Neural progenitor cell (in vitro differentiated cells): ENCODE measurements at regions not wholly inside any gene's neighbourhood (a gene's known extent, or its start where the extent isn't known, plus 50 kb on each side); places are given as distances from the start of the nearest gene placed in this dataset.

Source experiments
- DNase-seq: peaks from one replicate; pipeline ENCODE4 v3.0.0-alpha.2; 2016; ENCODE audit warnings: low spot score
- H2AFZ ChIP-seq: fragments of 200-600 bp; sonication (generic); replicated peaks from 2 replicates; pipeline ENCODE4 v1.6.1; 2016; ENCODE audit warnings: antibody characterized with exemption
- H3F3A ChIP-seq: fragments of 200-600 bp; sonication (generic); 2 replicates; pipeline ENCODE4 v1.6.1; 2016; ENCODE audit warnings: antibody characterized with exemption, low read depth
- H3K27ac ChIP-seq: fragments of 200-600 bp; sonication (generic); 2 replicates; pipeline ENCODE4 v1.5.1; 2016; ENCODE audit warnings: mild to moderate bottlenecking
- H3K27me3 ChIP-seq: fragments of 200-600 bp; sonication (generic); 2 replicates; pipeline ENCODE4 v1.6.1; 2016; ENCODE audit warnings: mild to moderate bottlenecking, moderate library complexity
- H3K36me3 ChIP-seq: fragments of 200-600 bp; sonication (generic); 2 replicates; pipeline ENCODE4 v1.5.1; 2016
- H3K4me1 ChIP-seq: fragments of 200-600 bp; sonication (generic); 2 replicates; pipeline ENCODE4 v1.6.1; 2016; ENCODE audit warnings: mixed run types
- H3K4me2 ChIP-seq: fragments of 200-600 bp; sonication (generic); 2 replicates; pipeline ENCODE4 v1.6.1; 2016
- H3K4me3 ChIP-seq: fragments of 200-600 bp; sonication (generic); 2 replicates; pipeline ENCODE4 v1.5.1; 2016
- H3K79me2 ChIP-seq: fragments of 200-600 bp; sonication (generic); 2 replicates; pipeline ENCODE4 v1.6.1; 2016; ENCODE audit warnings: low read depth
- H3K9ac ChIP-seq: fragments of 200-600 bp; sonication (generic); 2 replicates; pipeline ENCODE4 v1.6.1; 2016
- H3K9me3 ChIP-seq: fragments of 200-600 bp; sonication (generic); 2 replicates; pipeline ENCODE4 v1.5.1; 2016; ENCODE audit warnings: low read depth
- H4K20me1 ChIP-seq: fragments of 200-600 bp; sonication (generic); 2 replicates; pipeline ENCODE4 v1.6.1; 2016; ENCODE audit warnings: low read depth
- H3K27ac Mint-ChIP-seq: 3 replicates; pipeline ENCODE4 v1.8.0; 2021; ENCODE audit warnings: mixed read lengths
- H3K27me3 Mint-ChIP-seq: 2 replicates; pipeline ENCODE4 v1.8.0; 2022; ENCODE audit warnings: low read depth, mild to moderate bottlenecking, inconsistent platforms, moderate library complexity, mixed read lengths; ENCODE audit not compliant: insufficient read depth
- H3K36me3 Mint-ChIP-seq: 3 replicates; pipeline ENCODE4 v1.8.0; 2021; ENCODE audit warnings: mixed read lengths
- H3K4me1 Mint-ChIP-seq: 3 replicates; pipeline ENCODE4 v1.8.0; 2021; ENCODE audit warnings: mixed read lengths
- H3K4me3 Mint-ChIP-seq: 3 replicates; pipeline ENCODE4 v1.8.0; 2021; ENCODE audit warnings: mild to moderate bottlenecking, moderate library complexity, mixed read lengths
- H3K9me3 Mint-ChIP-seq: 3 replicates; pipeline ENCODE4 v1.8.0; 2020; ENCODE audit warnings: mixed read lengths
- EZH2 ChIP-seq: fragments of 200-600 bp; sonication (generic); IDR thresholded peaks from 2 replicates; pipeline ENCODE4 v1.6.1; 2017; ENCODE audit warnings: antibody characterized with exemption, mild to moderate bottlenecking, moderate library complexity
- EZH2phosphoT487 ChIP-seq: fragments of 200-600 bp; sonication (generic); IDR thresholded peaks from 2 replicates; pipeline ENCODE4 v1.6.1; 2017; ENCODE audit warnings: antibody characterized with exemption
- TF ChIP-seq, protein P1 (sequence below): fragments of 200-600 bp; sonication (generic); IDR thresholded peaks from 2 replicates; pipeline ENCODE4 v1.5.1; 2017; ENCODE audit warnings: antibody characterized with exemption, mild to moderate bottlenecking

DNA sequence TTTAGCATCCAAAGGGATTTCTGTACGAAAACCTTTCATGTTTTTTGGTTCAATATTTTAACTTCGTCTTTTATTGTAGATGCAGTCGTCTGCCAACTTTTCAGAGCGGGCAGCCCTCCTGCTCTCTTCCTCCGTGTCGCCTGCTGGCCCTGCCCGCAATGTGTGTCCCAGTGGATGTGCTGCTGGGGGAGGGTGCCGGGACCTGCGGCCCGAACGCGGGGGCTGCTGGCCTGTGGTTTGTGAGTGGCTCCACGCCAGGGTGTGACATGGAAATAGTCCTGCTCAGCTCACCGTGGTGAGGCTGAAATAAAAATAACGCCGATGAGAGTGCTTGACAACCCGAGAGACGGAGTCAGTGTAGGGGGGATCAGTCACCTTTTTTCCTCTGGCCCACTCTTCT lies 59.7 kb upstream of the GRPEL1 start:
- no peak overlapping the region for H3K4me3 Mint-ChIP-seq
- no peaks in the 10 kb centered on the region for H3K9me3 ChIP-seq
- H3F3A ChIP-seq: peaks cover 3% of the 10 kb centered on the region
- no peaks in the 10 kb centered on the region for H3K36me3 ChIP-seq
- H3K36me3 Mint-ChIP-seq: no peaks in the 10 kb centered on the region
- TF ChIP-seq, protein P1, sequence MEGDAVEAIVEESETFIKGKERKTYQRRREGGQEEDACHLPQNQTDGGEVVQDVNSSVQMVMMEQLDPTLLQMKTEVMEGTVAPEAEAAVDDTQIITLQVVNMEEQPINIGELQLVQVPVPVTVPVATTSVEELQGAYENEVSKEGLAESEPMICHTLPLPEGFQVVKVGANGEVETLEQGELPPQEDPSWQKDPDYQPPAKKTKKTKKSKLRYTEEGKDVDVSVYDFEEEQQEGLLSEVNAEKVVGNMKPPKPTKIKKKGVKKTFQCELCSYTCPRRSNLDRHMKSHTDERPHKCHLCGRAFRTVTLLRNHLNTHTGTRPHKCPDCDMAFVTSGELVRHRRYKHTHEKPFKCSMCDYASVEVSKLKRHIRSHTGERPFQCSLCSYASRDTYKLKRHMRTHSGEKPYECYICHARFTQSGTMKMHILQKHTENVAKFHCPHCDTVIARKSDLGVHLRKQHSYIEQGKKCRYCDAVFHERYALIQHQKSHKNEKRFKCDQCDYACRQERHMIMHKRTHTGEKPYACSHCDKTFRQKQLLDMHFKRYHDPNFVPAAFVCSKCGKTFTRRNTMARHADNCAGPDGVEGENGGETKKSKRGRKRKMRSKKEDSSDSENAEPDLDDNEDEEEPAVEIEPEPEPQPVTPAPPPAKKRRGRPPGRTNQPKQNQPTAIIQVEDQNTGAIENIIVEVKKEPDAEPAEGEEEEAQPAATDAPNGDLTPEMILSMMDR: no peak
- TF ChIP-seq EZH2: no peak
- H4K20me1 ChIP-seq: no peaks in the 10 kb centered on the region
- H3K27ac ChIP-seq: no peak overlapping the region
- no peak overlapping the region for H3K4me2 ChIP-seq
- no peak overlapping the region for H3K4me3 ChIP-seq
- H2AFZ ChIP-seq: no peak overlapping the region
- H3K4me1 Mint-ChIP-seq: peaks cover 29% of the 10 kb centered on the region
- no peaks in the 10 kb centered on the region for H3K79me2 ChIP-seq
- H3K9me3 Mint-ChIP-seq: no peaks in the 10 kb centered on the region
- peaks cover 2% of the 10 kb centered on the region for H3K27me3 Mint-ChIP-seq
- no peak for DNase-seq
- no peak overlapping the region for H3K9ac ChIP-seq
- no peak overlapping the region for H3K27ac Mint-ChIP-seq
- H3K27me3 ChIP-seq: no peaks in the 10 kb centered on the region
- no peaks in the 10 kb centered on the region for H3K4me1 ChIP-seq

DNA sequence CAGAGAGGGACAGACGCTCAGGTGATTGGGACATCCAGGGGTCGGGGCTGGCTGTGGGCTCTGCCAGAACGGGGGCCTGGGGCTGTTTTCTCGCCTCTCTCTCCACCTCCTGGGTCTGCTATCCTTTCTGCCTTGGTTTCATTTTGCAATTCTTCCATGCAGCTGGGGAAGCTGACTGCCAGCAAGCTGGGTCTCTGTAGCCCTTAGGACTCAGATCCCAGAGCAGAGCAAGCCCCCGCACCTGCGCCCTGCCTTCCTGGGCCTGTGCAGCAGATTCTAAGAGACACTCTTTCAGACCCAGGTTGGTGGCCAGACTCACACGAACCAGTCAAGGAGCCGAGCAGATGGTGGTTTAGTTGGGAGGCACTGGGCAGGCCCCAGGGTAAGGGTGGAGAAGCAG lies 59.1 kb upstream of the GRPEL1 start:
- no peak overlapping the region for H3K9ac ChIP-seq
- H3F3A ChIP-seq: peaks cover 3% of the 10 kb centered on the region
- Mint-ChIP-seq H3K9me3 (no peaks in the 10 kb centered on the region), H3K27ac (peak overlapping the region; percentile 87), H3K4me3 (no peak overlapping the region), H3K4me1 (peaks cover 33% of the 10 kb centered on the region), H3K27me3 (peaks cover 3% of the 10 kb centered on the region), H3K36me3 (no peaks in the 10 kb centered on the region)
- H3K4me3 ChIP-seq: no peak overlapping the region
- H3K9me3 ChIP-seq: no peaks in the 10 kb centered on the region
- H3K4me1 ChIP-seq: no peaks in the 10 kb centered on the region
- no peak for DNase-seq
- H4K20me1 ChIP-seq: no peaks in the 10 kb centered on the region
- H3K36me3 ChIP-seq: no peaks in the 10 kb centered on the region
- H3K27ac ChIP-seq: no peak overlapping the region
- H3K79me2 ChIP-seq: no peaks in the 10 kb centered on the region
- no peak overlapping the region for H3K4me2 ChIP-seq
- H2AFZ ChIP-seq: no peak overlapping the region
- TF ChIP-seq EZH2: no peak
- TF ChIP-seq EZH2phosphoT487: no peak
- TF ChIP-seq, protein P1: no peak
- H3K27me3 ChIP-seq: no peaks in the 10 kb centered on the region

DNA sequence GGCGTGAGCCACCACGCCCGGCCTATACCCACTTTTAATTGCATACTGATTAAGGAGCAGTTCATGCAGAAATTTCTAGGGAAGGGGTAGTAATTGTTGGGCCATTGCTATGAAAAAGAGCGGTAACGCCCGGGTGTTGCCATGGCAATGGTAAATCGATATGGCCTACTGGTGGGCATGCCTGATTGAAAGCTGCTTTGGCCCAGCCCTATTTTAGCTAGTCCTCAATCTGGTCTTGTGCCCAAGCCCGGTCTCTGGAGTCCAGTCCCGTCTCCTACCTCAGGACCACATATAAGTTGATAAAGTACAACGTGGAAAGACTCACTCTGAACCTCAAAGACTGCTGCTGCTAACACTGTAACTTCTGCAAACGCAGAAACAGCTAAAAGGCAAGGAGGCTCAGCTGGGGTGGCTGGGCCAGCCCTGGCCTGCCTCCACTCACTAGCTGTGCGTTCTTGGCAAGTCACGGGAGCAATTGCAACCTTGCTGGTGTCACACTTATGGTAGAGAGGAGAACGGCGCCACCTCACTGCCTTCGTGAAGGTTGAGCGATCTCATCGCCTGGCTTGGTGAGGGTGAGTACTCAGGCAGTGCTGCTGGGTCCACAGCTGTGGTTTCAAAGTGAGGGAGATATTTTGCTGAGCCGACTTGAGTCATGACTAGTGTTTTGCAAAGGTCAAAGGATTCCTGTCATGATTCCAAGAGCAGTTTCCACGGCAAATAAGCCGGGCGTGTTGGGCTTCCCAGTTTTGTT lies 57.0 kb upstream of the GRPEL1 start:
- Histone ChIP-seq H3K9me3 (no peaks in the 10 kb centered on the region), H3F3A (no peaks in the 10 kb centered on the region), H3K4me2 (no peak overlapping the region), H3K79me2 (no peaks in the 10 kb centered on the region), H3K27ac (no peak overlapping the region), H3K9ac (no peak overlapping the region), H3K36me3 (no peaks in the 10 kb centered on the region), H4K20me1 (no peaks in the 10 kb centered on the region), H3K27me3 (no peaks in the 10 kb centered on the region), H2AFZ (no peak overlapping the region), H3K4me1 (no peaks in the 10 kb centered on the region), H3K4me3 (no peak overlapping the region)
- DNase-seq: no peak
- Mint-ChIP-seq H3K27ac (peak overlapping the region; percentile 82), H3K27me3 (peaks cover 3% of the 10 kb centered on the region), H3K9me3 (no peaks in the 10 kb centered on the region), H3K36me3 (no peaks in the 10 kb centered on the region), H3K4me1 (peaks cover 38% of the 10 kb centered on the region), H3K4me3 (no peak overlapping the region)
- TF ChIP-seq EZH2phosphoT487: no peak
- TF ChIP-seq EZH2: no peak
- TF ChIP-seq, protein P1: no peak
